GM10248 (cell line): ENCODE measurements at regions not wholly inside any gene's neighbourhood (a gene's known extent, or its start where the extent isn't known, plus 50 kb on each side); places are given as distances from the start of the nearest gene placed in this dataset.
"Not testable (repeated sequence)": the region's sequence is repeated elsewhere in the genome, so short reads cannot be mapped to it uniquely, and the experiment has no call there.

ENCODE experiments used
- CTCF ChIA-PET: fragments of 300-600 bp; sonication (Branson Sonifier 250); formaldehyde crosslinking; extraction: SDS; loops from one replicate; lab custom pipeline; 2021; ENCODE audit warnings: antibody characterized with exemption; lab: Yijun Ruan, JAX
- POLR2A ChIA-PET: fragments of 350-650 bp; sonication (Branson Sonifier 250); formaldehyde crosslinking; extraction: SDS; loops from one replicate; lab custom pipeline; 2020; ENCODE audit warnings: antibody characterized with exemption; lab: Yijun Ruan, JAX
- DNase-seq: peaks from one replicate; pipeline ENCODE4 v3.0.0; 2012; ENCODE audit errors: extremely low spot score
- CTCF ChIP-seq: IDR thresholded peaks from 2 replicates; pipeline ENCODE4 v1.5.1; 2012; ENCODE audit warnings: mild to moderate bottlenecking, low read depth; ENCODE audit errors: extremely low read depth, missing control alignments, control extremely low read depth

GRCh38 chr3:59189526-59189925, 139.7 kb upstream of the CFAP20DC start:
- CTCF ChIA-PET, result no interaction called here

DNA sequence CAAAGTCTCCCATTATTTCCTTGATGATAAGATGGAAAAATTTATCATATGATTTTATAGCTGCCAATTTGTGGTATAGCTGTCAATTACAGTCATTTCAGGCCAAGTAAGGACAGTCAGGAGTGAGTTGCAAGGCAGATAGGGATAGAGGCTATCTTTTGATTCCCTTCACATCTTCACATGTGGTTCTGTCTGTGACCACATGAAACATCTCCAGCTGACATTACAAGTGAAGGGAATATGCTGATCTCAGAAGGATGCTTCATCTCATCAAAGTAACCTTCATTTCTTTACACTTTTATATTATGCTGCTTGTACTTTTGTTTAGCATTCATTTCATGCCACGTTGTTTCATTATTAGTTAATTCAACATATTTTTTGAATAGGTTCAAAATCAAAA, 136.9 kb upstream of the CFAP20DC start:
- DNase-seq, result no peak
- ChIA-PET POLR2A (no interaction called here), CTCF (interaction anchor here (1.6 kb wide), 1 partner anchor 25 kb away, joined by 3 read pairs; no protein-coding TSS in a partner anchor)
- TF ChIP-seq CTCF, result no peak

More at GRCh38 chr3:59189526-59189925, 139.7 kb upstream of the CFAP20DC start:
- no peak for TF ChIP-seq CTCF
- POLR2A ChIA-PET, result no interaction called here
- DNase-seq, result no peak

- TF ChIP-seq CTCF, result no peak
- DNase-seq, result no peak
- ChIA-PET CTCF (interaction anchor here (1.3 to 1.6 kb wide), 2 partner anchors 26 to 82 kb away, joined by 3 read pairs; no protein-coding TSS in a partner anchor), POLR2A (no interaction called here)
Observed at GRCh38 chr3:59185591-59186369, 136.0 kb upstream of the CFAP20DC start.

- ChIA-PET POLR2A (no interaction called here), CTCF (no interaction called here)
- TF ChIP-seq CTCF, result no peak
- no peak for DNase-seq
Observed at GRCh38 chr3:59180006-59180405, 130.2 kb upstream of the CFAP20DC start.

GRCh38 chr3:59178698-59179097, 128.9 kb upstream of the CFAP20DC start:
- CTCF ChIA-PET, result no interaction called here
- POLR2A ChIA-PET, result no interaction called here
- no peak for TF ChIP-seq CTCF
- DNase-seq, result no peak

- POLR2A ChIA-PET, result no interaction called here
- TF ChIP-seq CTCF, result no peak
- no peak for DNase-seq
Observed at GRCh38 chr3:59171491-59171890, 121.7 kb upstream of the CFAP20DC start.

GRCh38 chr3:59170166-59170565, 120.3 kb upstream of the CFAP20DC start:
- CTCF ChIA-PET, POLR2A ChIA-PET, DNase-seq: not testable (repeated sequence)

More at GRCh38 chr3:59171491-59171890, 121.7 kb upstream of the CFAP20DC start:
- CTCF ChIA-PET, result no interaction called here
